Caco-2 (cell line): ENCODE measurements at regions not wholly inside any gene's neighbourhood (a gene's known extent, or its start where the extent isn't known, plus 50 kb on each side); places are given as distances from the start of the nearest gene placed in this dataset.

ENCODE experiments used
- BruUV-seq: library from RNA; stranded (reverse); fragments of 400-500 nt; replicated peaks from 2 replicates; lab custom pipeline; 2021; lab: Mats Ljungman, UMichigan
- CTCF ChIA-PET: fragments of 300-600 bp; sonication (Branson Sonifier 250); formaldehyde crosslinking; loops from one replicate; lab custom pipeline; 2022; ENCODE audit warnings: antibody characterized with exemption; lab: Charles Lee
- POLR2A ChIA-PET: fragments of 300-600 bp; sonication (Branson Sonifier 250); formaldehyde crosslinking; loops from one replicate; lab custom pipeline; 2022; ENCODE audit warnings: antibody characterized with exemption; lab: Charles Lee
- DNase-seq, 2 experiments: peaks; one replicate each; pipeline versions ENCODE4 v3.0.0 to v3.0.0-alpha.2; 2020 to 2022
- H3K27me3 ChIP-seq: replicated peaks from 2 replicates; pipeline ENCODE4 v1.6.0; 2011; ENCODE audit warnings: low read length; ENCODE audit not compliant: control insufficient read depth, insufficient read depth
- H3K36me3 ChIP-seq: 2 replicates; pipeline ENCODE4 v1.5.1; 2011; ENCODE audit warnings: low read length; ENCODE audit not compliant: control insufficient read depth, insufficient read depth
- H3K4me1 ChIP-seq: fragments of 250-450 bp; sonication (Bioruptor Pico); 2 replicates; pipeline ENCODE4 v1.5.1; 2020; ENCODE audit warnings: mild to moderate bottlenecking
- H3K4me3 ChIP-seq: 2 replicates; pipeline ENCODE4 v1.5.1; 2011; ENCODE audit warnings: low read depth, mild to moderate bottlenecking, control low read depth, low read length
- H3K9me3 ChIP-seq: fragments of 250-450 bp; sonication (Bioruptor Pico); 2 replicates; pipeline ENCODE4 v1.5.1; 2020; ENCODE audit warnings: mild to moderate bottlenecking, moderate library complexity
- H3K27ac Mint-ChIP-seq: one replicate; pipeline ENCODE4 v1.8.0; 2022; ENCODE audit warnings: mixed read lengths; ENCODE audit not compliant: unreplicated experiment
- H3K27me3 Mint-ChIP-seq: one replicate; pipeline ENCODE4 v1.8.0; 2022; ENCODE audit warnings: mixed read lengths; ENCODE audit not compliant: insufficient read depth, unreplicated experiment
- H3K36me3 Mint-ChIP-seq: one replicate; pipeline ENCODE4 v1.8.0; 2022; ENCODE audit warnings: mild to moderate bottlenecking, mixed read lengths; ENCODE audit not compliant: insufficient read depth, unreplicated experiment
- H3K4me1 Mint-ChIP-seq: one replicate; pipeline ENCODE4 v1.8.0; 2022; ENCODE audit warnings: low read depth, mixed read lengths; ENCODE audit not compliant: unreplicated experiment
- H3K4me3 Mint-ChIP-seq: one replicate; pipeline ENCODE4 v1.8.0; 2022; ENCODE audit warnings: mild to moderate bottlenecking, moderate library complexity, mixed read lengths; ENCODE audit not compliant: unreplicated experiment
- H3K9me3 Mint-ChIP-seq: one replicate; pipeline ENCODE4 v1.8.0; 2022; ENCODE audit warnings: mixed read lengths; ENCODE audit not compliant: unreplicated experiment
- CTCF ChIP-seq, 2 experiments: fragments of 200-600 bp in 1 of 2; IDR thresholded peaks; 1 replicate in 1 of 2; 2 replicates in 1 of 2; pipeline versions ENCODE4 v1.5.1 to v1.8.0; 2011 to 2022; ENCODE audit warnings: antibody characterized with exemption in 1 of 2, control low read depth in 1 of 2, inconsistent platforms in 1 of 2, low read depth in 1 of 2, low read length in 1 of 2, mild to moderate bottlenecking in 1 of 2, moderate library complexity in 1 of 2; ENCODE audit not compliant: insufficient read depth in 1 of 2, severe bottlenecking in 1 of 2, unreplicated experiment in 1 of 2
- intact Hi-C: fragments of 100-400 bp; cut with micrococcal nuclease; formaldehyde crosslinking; loops from one replicate; pipeline ENCODE4 v1.10.0; 2022; ENCODE audit not compliant: unreplicated experiment

- no peak overlapping the region for H3K4me3 ChIP-seq
- peaks cover 6% of the 10 kb centered on the region; the same call in 1 of the 2 replicates for H3K4me1 ChIP-seq
- no peak overlapping the region for H3K27ac Mint-ChIP-seq
- CTCF ChIA-PET, result no interaction called here
- no peaks in the 10 kb centered on the region for H3K27me3 ChIP-seq
- H3K9me3 Mint-ChIP-seq, result no peaks in the 10 kb centered on the region
- BruUV-seq, result no TSS peak
- H3K9me3 ChIP-seq, result no peaks in the 10 kb centered on the region
- DNase-seq, result no peak
- no peaks in the 10 kb centered on the region for H3K4me1 Mint-ChIP-seq
- H3K36me3 Mint-ChIP-seq, result no peaks in the 10 kb centered on the region
- H3K4me3 Mint-ChIP-seq, result no peak overlapping the region
- intact Hi-C loops, result no loop called here
- TF ChIP-seq CTCF (IDR thresholded peaks at IDR 0.05; ENCODE audit: insufficient read depth in 1 of 2, low read depth in 1 of 2, low read length in 1 of 2, severe bottlenecking in 1 of 2, unreplicated experiment in 1 of 2), result no peak
- no peaks in the 10 kb centered on the region for H3K36me3 ChIP-seq
- POLR2A ChIA-PET, result no interaction called here
- peaks cover 3% of the 10 kb centered on the region for H3K27me3 Mint-ChIP-seq
Observed at GRCh38 chr5:82858151-82859025, 218.8 kb downstream of the TMEM167A start.

GRCh38 chr5:82855893-82856550 is 221.2 kb downstream of the TMEM167A start:
- Mint-ChIP-seq H3K27me3 (no peaks in the 10 kb centered on the region), H3K9me3 (no peaks in the 10 kb centered on the region), H3K36me3 (no peaks in the 10 kb centered on the region), H3K4me1 (no peaks in the 10 kb centered on the region), H3K4me3 (no peak overlapping the region), H3K27ac (no peak overlapping the region)
- Histone ChIP-seq H3K4me3 (no peak overlapping the region), H3K9me3 (no peaks in the 10 kb centered on the region), H3K4me1 (peaks cover 6% of the 10 kb centered on the region; the same call in 1 of the 2 replicates), H3K27me3 (no peaks in the 10 kb centered on the region), H3K36me3 (no peaks in the 10 kb centered on the region)
- CTCF ChIA-PET, result no interaction called here
- intact Hi-C loops, result no loop called here
- DNase-seq, result no peak
- TF ChIP-seq CTCF (IDR thresholded peaks at IDR 0.05; ENCODE audit: insufficient read depth in 1 of 2, low read depth in 1 of 2, low read length in 1 of 2, severe bottlenecking in 1 of 2, unreplicated experiment in 1 of 2), result no peak
- POLR2A ChIA-PET, result no interaction called here
- BruUV-seq, result no TSS peak

GRCh38 chr5:82854956-82855355 is 222.2 kb downstream of the TMEM167A start:
- Mint-ChIP-seq H3K4me1 (no peaks in the 10 kb centered on the region), H3K4me3 (no peak overlapping the region), H3K27me3 (no peaks in the 10 kb centered on the region), H3K27ac (no peak overlapping the region), H3K9me3 (no peaks in the 10 kb centered on the region), H3K36me3 (no peaks in the 10 kb centered on the region)
- intact Hi-C loops, result no loop called here
- TF ChIP-seq CTCF (IDR thresholded peaks at IDR 0.05; ENCODE audit: insufficient read depth in 1 of 2, low read depth in 1 of 2, low read length in 1 of 2, severe bottlenecking in 1 of 2, unreplicated experiment in 1 of 2), result no peak
- no peaks in the 10 kb centered on the region for H3K27me3 ChIP-seq
- POLR2A ChIA-PET, result no interaction called here
- H3K9me3 ChIP-seq, result no peaks in the 10 kb centered on the region
- no peak for DNase-seq
- BruUV-seq, result no TSS peak
- no peaks in the 10 kb centered on the region for H3K36me3 ChIP-seq
- CTCF ChIA-PET, result no interaction called here
- no peak overlapping the region for H3K4me3 ChIP-seq
- peaks cover 6% of the 10 kb centered on the region; the same call in 1 of the 2 replicates for H3K4me1 ChIP-seq
